Omental fat pad (tissue), 3 donors: ENCODE measurements at regions not wholly inside any gene's neighbourhood (a gene's known extent, or its start where the extent isn't known, plus 50 kb on each side); places are given as distances from the start of the nearest gene placed in this dataset.

ENCODE experiments used
- ATAC-seq: fragments of 150-250 bp; one replicate; pipeline ENCODE4 v1.9.1; 2016; ENCODE audit warnings: mild to moderate bottlenecking, moderate library complexity; ENCODE audit not compliant: low FRiP score
- DNase-seq: peaks from one replicate; pipeline ENCODE4 v3.0.0-alpha.2; 2019; ENCODE audit warnings: low spot score
- TF ChIP-seq, protein P1 (sequence below), 3 donors: fragments of 450-650 bp; IDR thresholded peaks; one replicate each; pipeline ENCODE4 v1.5.1; 2016 to 2017; ENCODE audit warnings: antibody characterized with exemption in 3 of 3, mild to moderate bottlenecking in 3 of 3, moderate library complexity in 2 of 3

DNA sequence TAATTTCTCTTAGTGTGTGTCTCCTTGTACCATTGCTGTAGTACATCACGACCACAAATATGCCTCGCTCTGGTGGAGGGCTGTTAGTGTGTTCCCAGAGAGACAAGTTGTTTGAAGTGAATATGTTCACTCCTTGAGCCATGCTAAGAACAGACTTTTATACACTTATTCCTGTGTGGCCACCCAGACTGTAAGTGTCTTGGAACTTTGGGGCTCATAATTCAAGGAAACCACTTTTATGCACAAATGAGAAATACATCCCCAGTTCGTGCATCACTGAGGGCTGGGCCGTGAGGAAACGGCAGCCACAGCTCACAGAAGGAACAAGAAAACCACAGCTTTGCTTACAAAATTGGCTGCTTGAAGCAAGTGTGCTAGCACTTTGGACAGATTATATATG, 362.2 kb upstream of the DDHD1 start:
- TF ChIP-seq, protein P1, sequence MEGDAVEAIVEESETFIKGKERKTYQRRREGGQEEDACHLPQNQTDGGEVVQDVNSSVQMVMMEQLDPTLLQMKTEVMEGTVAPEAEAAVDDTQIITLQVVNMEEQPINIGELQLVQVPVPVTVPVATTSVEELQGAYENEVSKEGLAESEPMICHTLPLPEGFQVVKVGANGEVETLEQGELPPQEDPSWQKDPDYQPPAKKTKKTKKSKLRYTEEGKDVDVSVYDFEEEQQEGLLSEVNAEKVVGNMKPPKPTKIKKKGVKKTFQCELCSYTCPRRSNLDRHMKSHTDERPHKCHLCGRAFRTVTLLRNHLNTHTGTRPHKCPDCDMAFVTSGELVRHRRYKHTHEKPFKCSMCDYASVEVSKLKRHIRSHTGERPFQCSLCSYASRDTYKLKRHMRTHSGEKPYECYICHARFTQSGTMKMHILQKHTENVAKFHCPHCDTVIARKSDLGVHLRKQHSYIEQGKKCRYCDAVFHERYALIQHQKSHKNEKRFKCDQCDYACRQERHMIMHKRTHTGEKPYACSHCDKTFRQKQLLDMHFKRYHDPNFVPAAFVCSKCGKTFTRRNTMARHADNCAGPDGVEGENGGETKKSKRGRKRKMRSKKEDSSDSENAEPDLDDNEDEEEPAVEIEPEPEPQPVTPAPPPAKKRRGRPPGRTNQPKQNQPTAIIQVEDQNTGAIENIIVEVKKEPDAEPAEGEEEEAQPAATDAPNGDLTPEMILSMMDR (IDR thresholded peaks at IDR 0.05), result no peak
- ATAC-seq (no peak), DNase-seq (no peak)

DNA sequence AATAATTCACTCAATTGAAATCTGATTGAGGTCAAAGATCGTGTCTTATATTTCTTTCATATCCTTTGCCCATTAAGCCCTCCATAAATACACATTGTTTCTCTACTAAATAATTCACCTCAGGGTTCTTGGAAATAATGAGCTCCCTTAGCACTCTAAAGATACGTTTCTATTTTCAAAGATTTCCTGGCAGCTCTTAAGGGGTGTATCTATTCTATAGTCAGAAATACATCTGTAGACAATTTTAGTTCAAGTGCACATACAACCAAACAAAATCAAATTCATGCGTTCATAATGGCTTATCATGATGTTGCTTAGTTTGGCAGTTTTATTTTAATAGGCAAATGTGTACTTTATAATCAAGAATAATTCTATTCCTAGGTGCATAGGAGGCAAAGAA, 361.1 kb upstream of the DDHD1 start:
- DNase-seq (no peak), ATAC-seq (no peak)
- TF ChIP-seq, protein P1 (IDR thresholded peaks at IDR 0.05), result no peak

DNA sequence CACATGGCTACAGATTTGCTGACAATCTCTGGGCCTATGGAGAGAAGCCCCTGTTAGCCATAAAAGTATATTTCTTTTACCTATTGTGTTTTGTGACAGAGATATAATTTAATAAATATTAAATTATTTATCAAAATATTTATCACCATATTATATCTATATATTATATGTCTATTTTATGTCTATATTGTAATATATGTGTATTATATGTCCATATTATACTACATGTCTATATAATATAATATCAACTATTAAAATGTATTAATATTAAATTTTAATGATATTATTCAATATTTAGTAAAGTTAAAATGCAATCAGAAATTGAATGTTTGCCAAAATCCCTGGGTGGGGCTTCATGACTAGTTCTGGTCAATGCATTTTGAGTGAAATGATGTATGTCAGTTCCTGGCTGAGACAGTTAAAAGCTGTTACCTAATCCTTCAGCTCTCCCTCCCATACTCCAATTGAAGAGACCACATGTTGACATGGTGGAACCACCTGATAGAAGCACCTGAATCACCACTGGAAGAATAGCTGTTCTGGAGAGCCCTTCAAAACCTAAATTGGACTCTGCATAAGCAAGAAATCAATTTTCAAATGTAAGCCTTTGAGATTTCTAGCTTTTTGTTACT, 357.3 kb upstream of the DDHD1 start:
- TF ChIP-seq, protein P1 (IDR thresholded peaks at IDR 0.05), result no peak
- no peak for ATAC-seq
- DNase-seq, result no peak

DNA sequence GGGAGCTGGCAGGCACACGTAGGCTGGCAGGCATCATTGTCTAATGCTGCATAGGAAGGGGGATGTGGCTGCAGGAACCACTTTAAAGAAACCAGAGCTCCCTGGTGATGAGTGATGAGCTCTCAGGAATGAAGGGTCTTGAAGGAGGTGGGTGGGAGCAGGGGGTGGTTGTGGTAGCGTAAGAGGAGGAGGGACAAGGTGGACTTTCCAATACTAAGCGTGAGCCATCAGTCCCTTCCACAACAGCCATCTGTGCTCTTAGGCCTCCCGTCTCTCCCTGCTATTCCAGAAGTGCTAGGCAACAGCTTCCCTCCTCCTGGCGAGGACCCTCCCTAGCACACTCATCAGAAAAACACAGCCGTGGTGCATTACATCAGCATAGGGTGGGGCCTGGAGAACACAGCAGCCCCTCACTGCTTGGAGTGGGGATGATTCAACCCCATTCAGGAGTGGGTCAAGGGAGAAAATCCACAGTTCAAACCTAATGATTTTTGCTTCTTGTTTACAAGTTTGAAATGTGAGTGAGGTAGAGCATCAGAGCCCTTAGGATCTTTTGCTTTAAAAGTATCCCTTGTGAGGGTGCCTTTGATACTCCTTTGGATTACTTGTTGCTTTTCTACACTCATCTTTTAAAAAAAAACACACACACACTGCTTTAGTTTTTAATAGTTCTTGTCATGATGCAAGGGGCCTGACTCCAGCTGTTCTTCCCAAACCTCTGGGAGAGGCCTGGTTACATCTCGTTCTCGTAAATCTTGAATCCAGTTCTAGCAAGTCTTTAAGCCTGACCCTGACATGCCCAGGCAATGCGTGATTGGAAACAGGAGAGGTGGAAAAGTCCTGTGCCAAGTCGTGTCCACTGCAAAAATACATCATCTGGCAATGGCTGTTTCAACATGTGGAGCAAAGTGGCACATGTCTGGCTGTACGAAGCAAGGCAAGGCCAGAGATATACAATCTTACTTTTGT, 356.4 kb upstream of the DDHD1 start:
- DNase-seq, result no peak
- peak; percentile 89 for ATAC-seq
- TF ChIP-seq, protein P1 (IDR thresholded peaks at IDR 0.05), result no peak

DNA sequence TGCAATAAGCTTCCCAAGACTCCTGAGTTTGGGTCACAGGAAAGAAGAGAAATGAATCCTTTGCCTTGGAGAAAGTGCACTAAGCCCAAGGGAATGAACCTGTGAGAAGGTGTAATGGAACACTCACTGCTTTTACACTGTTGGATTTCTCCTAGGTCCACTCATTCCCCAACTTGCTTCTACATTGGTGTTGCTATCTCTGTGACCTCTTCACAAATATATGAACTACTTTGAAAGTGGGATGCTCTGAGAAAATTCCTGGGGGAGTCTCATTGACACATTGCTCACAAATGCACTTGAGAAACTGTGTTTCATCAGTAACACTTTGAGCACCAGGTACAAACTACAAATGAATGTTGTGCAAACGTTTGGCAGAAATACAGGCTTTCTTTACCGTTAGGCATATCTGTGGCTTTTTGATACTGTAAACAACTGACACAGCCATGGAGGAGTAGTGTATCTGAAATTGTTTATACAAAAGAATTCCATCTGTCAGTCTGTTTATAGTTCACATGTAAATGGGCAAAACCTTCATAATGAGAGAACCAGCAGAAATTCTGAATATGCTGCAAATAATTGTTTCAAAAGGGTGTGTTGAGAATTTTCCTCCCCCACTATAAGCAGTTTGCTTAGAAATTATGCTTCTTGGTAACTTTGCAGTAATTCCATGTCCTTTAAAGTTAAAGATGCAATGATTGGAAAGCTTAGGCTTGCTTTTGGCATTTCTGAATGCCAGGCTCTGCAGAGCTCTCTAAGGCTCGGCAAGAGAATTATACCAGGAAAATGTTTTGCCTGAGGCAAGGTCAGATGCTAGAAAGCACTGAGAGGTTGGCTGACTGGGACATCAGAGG, 348.5 kb upstream of the DDHD1 start:
- ATAC-seq, result peak; percentile 71
- no peak for DNase-seq
- TF ChIP-seq, protein P1 (IDR thresholded peaks at IDR 0.05), result no peak

DNA sequence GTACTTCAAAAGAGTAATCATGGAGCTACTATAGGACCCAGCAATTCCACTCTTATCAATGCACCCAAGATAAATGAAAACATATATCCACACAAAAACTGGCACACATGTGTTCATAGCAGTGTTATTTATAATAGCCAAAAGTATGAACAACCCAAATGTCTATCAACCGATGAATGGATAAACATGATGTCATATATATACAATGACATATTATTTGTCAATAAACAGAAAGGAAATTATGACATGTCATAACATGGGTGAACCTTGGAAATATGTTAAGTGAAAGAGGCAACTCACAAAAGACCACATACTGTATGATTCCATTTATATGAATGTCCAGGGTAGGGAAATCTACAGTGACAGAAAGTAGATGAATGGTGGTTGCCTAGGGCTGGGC, 347.1 kb upstream of the DDHD1 start:
- ATAC-seq, result no peak
- DNase-seq, result no peak
- TF ChIP-seq, protein P1 (IDR thresholded peaks at IDR 0.05), result no peak
